ENCODE measurements at regions not wholly inside any gene's neighbourhood (a gene's known extent, or its start where the extent isn't known, plus 50 kb on each side); places are given as distances from the start of the nearest gene placed in this dataset.

DNA sequence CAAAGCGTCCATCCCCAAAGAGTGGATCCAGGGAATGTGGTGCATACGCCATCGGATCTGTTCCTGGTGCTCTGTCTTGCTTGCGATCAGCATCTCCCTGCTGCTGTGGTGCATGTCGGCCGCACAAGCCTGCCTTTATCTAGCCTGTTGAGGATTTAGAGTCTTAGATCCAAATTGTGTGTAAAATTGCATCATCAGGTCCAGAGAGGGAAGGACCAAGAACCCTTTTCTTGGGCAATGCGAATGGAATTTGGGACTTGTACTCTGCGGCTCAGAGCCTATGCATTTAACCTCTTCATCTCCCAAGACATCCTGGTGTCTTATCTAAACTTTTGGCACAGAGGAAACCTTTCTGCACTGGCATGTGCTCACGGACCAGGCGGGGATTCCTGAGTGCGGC, 1238.7 kb downstream of the TBC1D22A start:
- no peak overlapping the region for H3K27ac ChIP-seq
- TF ChIP-seq, protein P1, sequence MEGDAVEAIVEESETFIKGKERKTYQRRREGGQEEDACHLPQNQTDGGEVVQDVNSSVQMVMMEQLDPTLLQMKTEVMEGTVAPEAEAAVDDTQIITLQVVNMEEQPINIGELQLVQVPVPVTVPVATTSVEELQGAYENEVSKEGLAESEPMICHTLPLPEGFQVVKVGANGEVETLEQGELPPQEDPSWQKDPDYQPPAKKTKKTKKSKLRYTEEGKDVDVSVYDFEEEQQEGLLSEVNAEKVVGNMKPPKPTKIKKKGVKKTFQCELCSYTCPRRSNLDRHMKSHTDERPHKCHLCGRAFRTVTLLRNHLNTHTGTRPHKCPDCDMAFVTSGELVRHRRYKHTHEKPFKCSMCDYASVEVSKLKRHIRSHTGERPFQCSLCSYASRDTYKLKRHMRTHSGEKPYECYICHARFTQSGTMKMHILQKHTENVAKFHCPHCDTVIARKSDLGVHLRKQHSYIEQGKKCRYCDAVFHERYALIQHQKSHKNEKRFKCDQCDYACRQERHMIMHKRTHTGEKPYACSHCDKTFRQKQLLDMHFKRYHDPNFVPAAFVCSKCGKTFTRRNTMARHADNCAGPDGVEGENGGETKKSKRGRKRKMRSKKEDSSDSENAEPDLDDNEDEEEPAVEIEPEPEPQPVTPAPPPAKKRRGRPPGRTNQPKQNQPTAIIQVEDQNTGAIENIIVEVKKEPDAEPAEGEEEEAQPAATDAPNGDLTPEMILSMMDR (conservative IDR thresholded peaks at IDR 0.05), result no peak

DNA sequence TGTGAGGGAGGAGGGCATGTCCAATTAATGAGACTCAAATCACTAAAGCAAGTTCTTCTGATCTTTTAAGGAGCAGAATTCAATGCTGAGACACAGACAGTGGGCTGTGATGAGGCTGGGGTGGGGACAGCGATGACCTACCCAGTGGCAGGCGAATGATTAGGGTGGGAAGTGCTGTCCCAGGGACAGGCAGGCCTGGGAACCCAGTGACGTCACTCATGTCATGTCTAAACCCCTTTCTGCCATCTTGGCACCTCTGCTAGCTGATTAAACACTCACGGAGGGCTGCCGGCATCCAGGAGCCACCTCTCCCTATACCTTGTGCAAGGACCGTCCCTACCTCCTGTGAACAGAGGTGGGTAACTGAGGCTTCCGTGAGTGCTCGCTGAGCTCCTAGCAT, 1235.2 kb downstream of the TBC1D22A start:
- no peak overlapping the region for H3K27ac ChIP-seq
- TF ChIP-seq, protein P1 (conservative IDR thresholded peaks at IDR 0.05), result no peak

DNA sequence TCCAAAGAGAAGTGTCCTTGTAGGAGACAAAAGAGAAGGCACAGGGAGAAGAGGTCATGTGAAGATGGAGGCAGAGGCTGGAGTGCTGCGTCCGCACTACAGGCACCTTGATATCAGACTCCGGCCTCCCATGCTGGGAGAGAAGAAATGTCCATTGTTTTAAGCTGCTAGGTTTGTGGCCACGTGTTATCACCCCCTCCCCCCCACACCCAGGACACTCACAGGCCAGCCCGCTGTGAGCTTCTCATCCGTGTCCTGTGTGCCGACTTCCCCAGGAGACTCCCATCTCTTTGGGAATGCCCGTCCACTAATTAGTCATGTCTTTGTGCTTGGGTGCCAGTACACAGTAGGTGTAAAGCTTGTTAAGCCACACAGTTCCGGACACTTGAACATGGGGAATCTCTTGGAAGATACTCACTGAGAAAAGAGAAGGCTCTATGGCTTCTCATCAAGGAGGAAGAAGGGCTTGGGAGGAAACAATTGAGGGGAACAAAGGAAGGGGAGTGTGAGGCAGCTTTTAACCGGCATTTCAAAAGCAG, 1234.7 kb downstream of the TBC1D22A start:
- TF ChIP-seq, protein P1 (conservative IDR thresholded peaks at IDR 0.05), result no peak
- no peak overlapping the region for H3K27ac ChIP-seq

DNA sequence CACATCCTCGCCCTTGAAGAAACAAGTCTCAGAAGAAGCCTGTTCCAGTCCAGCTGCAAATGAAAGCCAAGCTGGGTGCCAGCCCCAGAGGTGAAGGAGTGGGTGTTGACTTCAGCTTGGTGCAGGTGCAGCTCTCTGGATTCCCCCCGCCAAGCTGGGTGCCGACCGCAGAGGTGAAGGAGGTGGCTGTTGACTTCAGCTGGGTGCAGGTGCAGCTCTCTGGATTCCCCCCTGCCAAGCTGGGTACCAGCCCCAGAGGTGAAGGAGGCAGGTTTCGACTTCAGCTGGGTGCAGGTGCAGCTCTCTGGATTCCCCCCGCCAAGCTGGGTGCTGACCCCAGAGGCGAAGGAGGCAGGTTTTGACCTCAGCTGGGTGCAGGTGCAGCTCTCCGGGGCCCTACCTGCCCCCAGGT, 1234.0 kb downstream of the TBC1D22A start:
- H3K27ac ChIP-seq, result no peak overlapping the region

DNA sequence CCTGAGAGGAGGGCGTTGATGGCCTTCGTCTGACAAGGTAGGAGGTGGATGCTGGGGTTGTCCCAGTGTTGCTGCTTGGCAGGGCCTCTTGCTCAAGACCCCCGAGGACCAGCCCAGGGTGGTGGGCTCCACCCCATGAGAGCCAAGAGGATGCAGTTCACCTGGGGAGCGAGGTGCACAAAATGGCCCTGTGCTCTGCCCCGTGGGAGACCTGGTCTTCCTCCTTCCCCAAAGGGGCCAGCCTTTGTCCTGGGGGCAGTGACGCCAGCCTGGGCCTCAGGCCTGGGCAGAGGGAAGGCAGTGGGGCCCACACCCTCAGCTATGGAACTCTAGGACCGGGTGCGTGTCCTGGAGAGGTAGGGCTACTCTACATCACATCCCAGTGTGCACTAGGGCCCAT, 1233.3 kb downstream of the TBC1D22A start:
- TF ChIP-seq, protein P1 (conservative IDR thresholded peaks at IDR 0.05), result no peak
- H3K27ac ChIP-seq, result no peak overlapping the region

More for the DNA sequence above, 1234.0 kb downstream of the TBC1D22A start:
- TF ChIP-seq, protein P1 (conservative IDR thresholded peaks at IDR 0.05), result no peak

DNA sequence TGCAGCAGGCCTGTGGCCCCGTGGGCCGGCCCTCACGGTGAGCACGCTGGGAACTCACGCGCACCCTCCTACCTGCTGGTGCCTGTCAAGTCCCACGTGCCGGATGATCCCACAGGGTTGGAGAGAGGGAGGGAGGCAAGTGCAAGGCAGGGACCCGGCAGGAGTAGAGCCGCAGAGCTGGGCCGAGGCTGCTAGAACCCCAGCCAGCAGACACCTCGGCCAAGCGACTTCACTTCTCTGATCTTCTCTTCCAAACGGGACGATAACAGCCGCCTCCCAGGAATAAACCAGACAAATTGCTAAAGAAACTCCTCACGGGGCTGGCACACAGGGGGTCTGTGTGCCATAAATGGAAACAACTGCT, 1232.8 kb downstream of the TBC1D22A start:
- H3K27ac ChIP-seq, result no peak overlapping the region
- TF ChIP-seq, protein P1 (conservative IDR thresholded peaks at IDR 0.05), result no peak

DNA sequence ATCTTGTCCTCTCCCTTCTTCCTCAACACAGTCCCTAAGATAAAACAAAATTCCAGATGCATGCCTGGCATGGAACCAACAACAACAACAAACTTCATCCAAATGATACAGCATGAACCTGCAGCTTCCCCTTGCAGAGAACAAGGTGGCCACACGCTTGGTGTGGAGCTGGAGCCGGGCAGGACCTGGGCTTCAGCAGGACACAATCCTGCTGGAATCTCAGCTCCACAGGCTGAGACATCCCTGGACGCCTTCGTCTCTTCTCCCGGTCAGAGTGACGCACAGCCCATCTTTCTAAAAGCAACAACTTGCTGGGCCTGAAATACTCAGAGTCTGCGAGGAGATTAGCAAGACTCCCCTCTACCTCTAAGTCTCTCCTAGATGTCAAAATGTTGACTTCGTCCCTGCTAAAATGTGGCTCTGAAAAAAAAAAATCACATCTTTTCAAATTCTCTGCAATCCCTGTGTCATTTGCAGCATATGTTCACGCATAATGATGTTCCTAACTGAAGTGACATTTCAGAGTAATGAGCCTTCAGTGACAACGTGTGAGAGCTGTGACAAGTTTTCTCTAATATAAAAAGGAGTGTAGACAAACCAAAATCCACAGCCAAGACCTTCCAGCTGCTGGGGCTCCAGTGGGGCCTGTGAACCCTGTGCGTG, 1232.3 kb downstream of the TBC1D22A start:
- TF ChIP-seq, protein P1 (conservative IDR thresholded peaks at IDR 0.05), result no peak
- no peak overlapping the region for H3K27ac ChIP-seq

All from VCaP (cell line).